ENCODE measurements at regions not wholly inside any gene's neighbourhood (a gene's known extent, or its start where the extent isn't known, plus 50 kb on each side); places are given as distances from the start of the nearest gene placed in this dataset.

GRCh38 chr15:81915990-81916389 is 129.8 kb downstream of the MEX3B start:
- Histone ChIP-seq H3K79me2 (ENCODE audit: low read length) (no peaks in the 10 kb centered on the region), H4K20me1 (ENCODE audit: insufficient read depth, low read depth, low read length) (no peaks in the 10 kb centered on the region)

GRCh38 chr15:81914734-81915256 is 131.0 kb downstream of the MEX3B start:
- Histone ChIP-seq H3K36me3 (ENCODE audit: insufficient read depth, low read length) (no peaks in the 10 kb centered on the region), H4K20me1 (ENCODE audit: insufficient read depth, low read depth, low read length) (no peaks in the 10 kb centered on the region), H3K4me1 (ENCODE audit: low read length) (no peaks in the 10 kb centered on the region), H3K9ac (ENCODE audit: low read length) (no peak overlapping the region), H3K9me2 (replicated peaks; ENCODE audit: insufficient read depth, low read length) (no peaks in the 10 kb centered on the region), H3K27me3 (ENCODE audit: low read length) (no peaks in the 10 kb centered on the region), H3K4me3 (ENCODE audit: low read length) (no peak overlapping the region), H3K4me2 (ENCODE audit: low read depth, low read length, poor library complexity, severe bottlenecking) (no peak overlapping the region), H3K27ac (ENCODE audit: low read length) (no peak overlapping the region), H3K9me3 (ENCODE audit: low read length) (peaks cover 3% of the 10 kb centered on the region; the same call in 1 of the 2 replicates), H2AFZ (ENCODE audit: low read length) (no peak overlapping the region), H3K79me2 (ENCODE audit: low read length) (no peaks in the 10 kb centered on the region)
- no peak for DNase-seq

More at GRCh38 chr15:81915990-81916389, 129.8 kb downstream of the MEX3B start:
- no peaks in the 10 kb centered on the region for H3K36me3 ChIP-seq (ENCODE audit: insufficient read depth, low read length)
- H3K4me3 ChIP-seq (ENCODE audit: low read length) = no peak overlapping the region
- H3K27me3 ChIP-seq (ENCODE audit: low read length) = no peaks in the 10 kb centered on the region
- no peak overlapping the region for H3K27ac ChIP-seq (ENCODE audit: low read length)
- DNase-seq = no peak
- no peaks in the 10 kb centered on the region for H3K4me1 ChIP-seq (ENCODE audit: low read length)
- no peaks in the 10 kb centered on the region for H3K9me2 ChIP-seq (replicated peaks; ENCODE audit: insufficient read depth, low read length)
- no peak overlapping the region for H2AFZ ChIP-seq (ENCODE audit: low read length)
- peaks cover 3% of the 10 kb centered on the region; the same call in 1 of the 2 replicates for H3K9me3 ChIP-seq (ENCODE audit: low read length)
- no peak overlapping the region for H3K4me2 ChIP-seq (ENCODE audit: low read depth, low read length, poor library complexity, severe bottlenecking)
- H3K9ac ChIP-seq (ENCODE audit: low read length) = no peak overlapping the region

- H3K4me2 ChIP-seq (ENCODE audit: low read depth, low read length, poor library complexity, severe bottlenecking) = no peak overlapping the region
- no peak overlapping the region for H3K27ac ChIP-seq (ENCODE audit: low read length)
- DNase-seq = no peak
- no peak overlapping the region for H3K9ac ChIP-seq (ENCODE audit: low read length)
- no peaks in the 10 kb centered on the region for H4K20me1 ChIP-seq (ENCODE audit: insufficient read depth, low read depth, low read length)
- peaks cover 3% of the 10 kb centered on the region; the same call in 1 of the 2 replicates for H3K9me3 ChIP-seq (ENCODE audit: low read length)
- no peaks in the 10 kb centered on the region for H3K4me1 ChIP-seq (ENCODE audit: low read length)
- H3K4me3 ChIP-seq (ENCODE audit: low read length) = no peak overlapping the region
- H3K79me2 ChIP-seq (ENCODE audit: low read length) = no peaks in the 10 kb centered on the region
- no peaks in the 10 kb centered on the region for H3K9me2 ChIP-seq (replicated peaks; ENCODE audit: insufficient read depth, low read length)
- no peaks in the 10 kb centered on the region for H3K27me3 ChIP-seq (ENCODE audit: low read length)
- no peak overlapping the region for H2AFZ ChIP-seq (ENCODE audit: low read length)
- no peaks in the 10 kb centered on the region for H3K36me3 ChIP-seq (ENCODE audit: insufficient read depth, low read length)
Observed at GRCh38 chr15:81914333-81914732, 131.5 kb downstream of the MEX3B start.

GRCh38 chr15:81911022-81911971 is 134.5 kb downstream of the MEX3B start:
- Histone ChIP-seq H3K4me2 (ENCODE audit: low read depth, low read length, poor library complexity, severe bottlenecking) (no peak overlapping the region), H3K79me2 (ENCODE audit: low read length) (no peaks in the 10 kb centered on the region), H3K9me2 (replicated peaks; ENCODE audit: insufficient read depth, low read length) (no peaks in the 10 kb centered on the region), H3K36me3 (ENCODE audit: insufficient read depth, low read length) (no peaks in the 10 kb centered on the region), H3K27me3 (ENCODE audit: low read length) (no peaks in the 10 kb centered on the region), H3K27ac (ENCODE audit: low read length) (no peak overlapping the region), H3K9ac (ENCODE audit: low read length) (no peak overlapping the region), H2AFZ (ENCODE audit: low read length) (no peak overlapping the region), H3K9me3 (ENCODE audit: low read length) (no peaks in the 10 kb centered on the region), H3K4me1 (ENCODE audit: low read length) (no peaks in the 10 kb centered on the region), H3K4me3 (ENCODE audit: low read length) (no peak overlapping the region), H4K20me1 (ENCODE audit: insufficient read depth, low read depth, low read length) (no peaks in the 10 kb centered on the region)
- no peak for DNase-seq

- no peak overlapping the region for H3K4me2 ChIP-seq (ENCODE audit: low read depth, low read length, poor library complexity, severe bottlenecking)
- no peak overlapping the region for H3K27ac ChIP-seq (ENCODE audit: low read length)
- H4K20me1 ChIP-seq (ENCODE audit: insufficient read depth, low read depth, low read length) = no peaks in the 10 kb centered on the region
- H2AFZ ChIP-seq (ENCODE audit: low read length) = no peak overlapping the region
- no peak for DNase-seq
- no peak overlapping the region for H3K4me3 ChIP-seq (ENCODE audit: low read length)
- no peaks in the 10 kb centered on the region for H3K9me2 ChIP-seq (replicated peaks; ENCODE audit: insufficient read depth, low read length)
- H3K4me1 ChIP-seq (ENCODE audit: low read length) = no peaks in the 10 kb centered on the region
- no peaks in the 10 kb centered on the region for H3K9me3 ChIP-seq (ENCODE audit: low read length)
- no peaks in the 10 kb centered on the region for H3K27me3 ChIP-seq (ENCODE audit: low read length)
- no peak overlapping the region for H3K9ac ChIP-seq (ENCODE audit: low read length)
- no peaks in the 10 kb centered on the region for H3K79me2 ChIP-seq (ENCODE audit: low read length)
- H3K36me3 ChIP-seq (ENCODE audit: insufficient read depth, low read length) = no peaks in the 10 kb centered on the region
Observed at GRCh38 chr15:81910355-81911021, 135.3 kb downstream of the MEX3B start.

GRCh38 chr15:81909011-81909358 is 136.8 kb downstream of the MEX3B start:
- Histone ChIP-seq H2AFZ (ENCODE audit: low read length) (no peak overlapping the region), H3K9me3 (ENCODE audit: low read length) (no peaks in the 10 kb centered on the region), H3K4me2 (ENCODE audit: low read depth, low read length, poor library complexity, severe bottlenecking) (no peak overlapping the region), H3K4me1 (ENCODE audit: low read length) (no peaks in the 10 kb centered on the region), H3K4me3 (ENCODE audit: low read length) (no peak overlapping the region), H3K27ac (ENCODE audit: low read length) (no peak overlapping the region), H4K20me1 (ENCODE audit: insufficient read depth, low read depth, low read length) (no peaks in the 10 kb centered on the region), H3K27me3 (ENCODE audit: low read length) (no peaks in the 10 kb centered on the region), H3K79me2 (ENCODE audit: low read length) (no peaks in the 10 kb centered on the region), H3K9me2 (replicated peaks; ENCODE audit: insufficient read depth, low read length) (no peaks in the 10 kb centered on the region), H3K9ac (ENCODE audit: low read length) (no peak overlapping the region), H3K36me3 (ENCODE audit: insufficient read depth, low read length) (no peaks in the 10 kb centered on the region)
- no peak for DNase-seq

- H3K36me3 ChIP-seq (ENCODE audit: insufficient read depth, low read length) = no peaks in the 10 kb centered on the region
- H2AFZ ChIP-seq (ENCODE audit: low read length) = no peak overlapping the region
- no peaks in the 10 kb centered on the region for H3K9me3 ChIP-seq (ENCODE audit: low read length)
- H3K79me2 ChIP-seq (ENCODE audit: low read length) = no peaks in the 10 kb centered on the region
- no peaks in the 10 kb centered on the region for H4K20me1 ChIP-seq (ENCODE audit: insufficient read depth, low read depth, low read length)
- H3K4me2 ChIP-seq (ENCODE audit: low read depth, low read length, poor library complexity, severe bottlenecking) = no peak overlapping the region
- no peak overlapping the region for H3K4me3 ChIP-seq (ENCODE audit: low read length)
- no peaks in the 10 kb centered on the region for H3K9me2 ChIP-seq (replicated peaks; ENCODE audit: insufficient read depth, low read length)
- no peak for DNase-seq
- no peaks in the 10 kb centered on the region for H3K27me3 ChIP-seq (ENCODE audit: low read length)
- no peak overlapping the region for H3K27ac ChIP-seq (ENCODE audit: low read length)
- H3K4me1 ChIP-seq (ENCODE audit: low read length) = no peaks in the 10 kb centered on the region
- H3K9ac ChIP-seq (ENCODE audit: low read length) = no peak overlapping the region
Observed at GRCh38 chr15:81908111-81908510, 137.7 kb downstream of the MEX3B start.

- Histone ChIP-seq H3K27ac (ENCODE audit: low read length) (no peak overlapping the region), H3K9me3 (ENCODE audit: low read length) (no peaks in the 10 kb centered on the region), H4K20me1 (ENCODE audit: insufficient read depth, low read depth, low read length) (no peaks in the 10 kb centered on the region), H2AFZ (ENCODE audit: low read length) (no peak overlapping the region), H3K9me2 (replicated peaks; ENCODE audit: insufficient read depth, low read length) (no peaks in the 10 kb centered on the region), H3K4me2 (ENCODE audit: low read depth, low read length, poor library complexity, severe bottlenecking) (no peak overlapping the region), H3K79me2 (ENCODE audit: low read length) (no peaks in the 10 kb centered on the region), H3K27me3 (ENCODE audit: low read length) (no peaks in the 10 kb centered on the region), H3K4me3 (ENCODE audit: low read length) (no peak overlapping the region), H3K9ac (ENCODE audit: low read length) (no peak overlapping the region), H3K36me3 (ENCODE audit: insufficient read depth, low read length) (no peaks in the 10 kb centered on the region), H3K4me1 (ENCODE audit: low read length) (no peaks in the 10 kb centered on the region)
- no peak for DNase-seq
Observed at GRCh38 chr15:81907521-81907920, 138.3 kb downstream of the MEX3B start.
